HL-60 (cell line): ENCODE measurements at regions not wholly inside any gene's neighbourhood (a gene's known extent, or its start where the extent isn't known, plus 50 kb on each side); places are given as distances from the start of the nearest gene placed in this dataset.

Experiments used
- CTCF ChIP-seq: IDR thresholded peaks from one replicate; pipeline ENCODE4 v1.5.1; 2011; ENCODE audit warnings: low read length, control low read depth, inconsistent platforms; ENCODE audit not compliant: insufficient read depth
- POLR2AphosphoS5 ChIP-seq: IDR thresholded peaks from 2 replicates; pipeline ENCODE4 v1.6.1; 2012; ENCODE audit warnings: low read depth
- REST ChIP-seq: IDR thresholded peaks from 2 replicates; pipeline ENCODE4 v1.6.1; 2012; ENCODE audit warnings: low read depth; ENCODE audit not compliant: insufficient replicate concordance

- no peak for TF ChIP-seq POLR2AphosphoS5
- no peak for TF ChIP-seq CTCF
- TF ChIP-seq REST = no peak
These were observed 680.6 kb downstream of the SQOR start for GRCh38 chr15:46315434-46315833.
